ENCODE measurements at regions not wholly inside any gene's neighbourhood (a gene's known extent, or its start where the extent isn't known, plus 50 kb on each side); places are given as distances from the start of the nearest gene placed in this dataset.

- no peak for TF ChIP-seq CTCF (conservative IDR thresholded peaks at IDR 0.05)
- no peak overlapping the region; the same call in 1 of the 2 replicates for H3K27ac ChIP-seq
Measured at GRCh38 chr17:54744750-54745149, 155.9 kb upstream of the TOM1L1 start.

- TF ChIP-seq CTCF (conservative IDR thresholded peaks at IDR 0.05) (no peak), ZFX (IDR thresholded peaks at IDR 0.05) (no peak)
- no peak overlapping the region for H3K27ac ChIP-seq
Measured at GRCh38 chr17:54745239-54745638, 155.4 kb upstream of the TOM1L1 start.

GRCh38 chr17:54745862-54746261 is 154.8 kb upstream of the TOM1L1 start:
- no peak overlapping the region for H3K27ac ChIP-seq
- no peak for TF ChIP-seq CTCF (conservative IDR thresholded peaks at IDR 0.05)
- TF ChIP-seq ZFX (IDR thresholded peaks at IDR 0.05) = no peak

- no peak overlapping the region for H3K27ac ChIP-seq
- TF ChIP-seq CTCF (conservative IDR thresholded peaks at IDR 0.05) (0 out of 2 replicates have a peak, but pooled peaks have one; percentile 15), ZFX (IDR thresholded peaks at IDR 0.05) (no peak)
Measured at GRCh38 chr17:54749157-54749556, 151.5 kb upstream of the TOM1L1 start.

- H3K27ac ChIP-seq = no peak overlapping the region
- TF ChIP-seq ZFX (IDR thresholded peaks at IDR 0.05) (no peak), CTCF (conservative IDR thresholded peaks at IDR 0.05) (peak; percentile 88)
Measured at GRCh38 chr17:54754560-54754959, 146.1 kb upstream of the TOM1L1 start.

- no peak for TF ChIP-seq ZFX (IDR thresholded peaks at IDR 0.05)
- TF ChIP-seq CTCF (conservative IDR thresholded peaks at IDR 0.05) = no peak
- no peak overlapping the region for H3K27ac ChIP-seq
Measured at GRCh38 chr17:54760836-54761235, 139.8 kb upstream of the TOM1L1 start.

- no peak overlapping the region for H3K27ac ChIP-seq
- no peak for TF ChIP-seq CTCF (conservative IDR thresholded peaks at IDR 0.05)
- no peak for TF ChIP-seq ZFX (IDR thresholded peaks at IDR 0.05)
Measured at GRCh38 chr17:54770836-54771235, 129.8 kb upstream of the TOM1L1 start.

All from C4-2B (cell line).